GM23338 (cell line): ENCODE measurements at regions not wholly inside any gene's neighbourhood (a gene's known extent, or its start where the extent isn't known, plus 50 kb on each side); places are given as distances from the start of the nearest gene placed in this dataset.

ENCODE experiments used
- ATAC-seq: fragments of 200-7000 bp; cut with Tn5 transposase; 3 replicates; pipeline ENCODE4 v1.9.1; 2020
- DNase-seq: peaks from one replicate; pipeline ENCODE4 v3.0.0-alpha.2; 2015; ENCODE audit warnings: low spot score
- H2AFZ ChIP-seq: fragments of 200-600 bp; sonication (generic); 2 replicates; pipeline ENCODE4 v1.8.0; 2016; ENCODE audit warnings: antibody characterized with exemption, mild to moderate bottlenecking, moderate library complexity
- H3F3A ChIP-seq: fragments of 200-600 bp; sonication (generic); replicated peaks from 2 replicates; pipeline ENCODE4 v1.8.0; 2017; ENCODE audit warnings: antibody characterized with exemption, mixed run types, low read depth
- H3K27ac ChIP-seq: fragments of 200-600 bp; sonication (generic); 2 replicates; pipeline ENCODE4 v1.6.1; 2016; ENCODE audit warnings: low read depth
- H3K27me3 ChIP-seq: fragments of 200-600 bp; sonication (generic); 2 replicates; pipeline ENCODE4 v1.8.0; 2016; ENCODE audit warnings: mild to moderate bottlenecking, mixed run types, moderate library complexity; ENCODE audit not compliant: insufficient read depth
- H3K36me3 ChIP-seq: fragments of 200-600 bp; sonication (generic); 2 replicates; pipeline ENCODE4 v1.8.0; 2016; ENCODE audit warnings: mild to moderate bottlenecking; ENCODE audit not compliant: insufficient read depth
- H3K4me1 ChIP-seq: fragments of 200-600 bp; sonication (generic); 2 replicates; pipeline ENCODE4 v1.8.0; 2016; ENCODE audit warnings: mild to moderate bottlenecking, moderate library complexity; ENCODE audit not compliant: insufficient read depth
- H3K4me2 ChIP-seq: fragments of 200-600 bp; sonication (generic); 2 replicates; pipeline ENCODE4 v1.7.1; 2017; ENCODE audit warnings: mixed run types
- H3K4me3 ChIP-seq: fragments of 200-600 bp; sonication (generic); 2 replicates; pipeline ENCODE4 v1.6.1; 2016; ENCODE audit warnings: mixed run types
- H3K79me2 ChIP-seq: fragments of 200-600 bp; sonication (generic); replicated peaks from 2 replicates; pipeline ENCODE4 v1.8.0; 2017; ENCODE audit warnings: mild to moderate bottlenecking; ENCODE audit not compliant: insufficient read depth
- H3K9me2 ChIP-seq: fragments of 200-600 bp; sonication (generic); 2 replicates; pipeline ENCODE4 v1.8.0; 2017; ENCODE audit not compliant: insufficient read depth
- H4K20me1 ChIP-seq: fragments of 200-600 bp; sonication (generic); replicated peaks from 2 replicates; pipeline ENCODE4 v1.8.0; 2017; ENCODE audit warnings: mild to moderate bottlenecking; ENCODE audit not compliant: insufficient read depth
- H3K27ac Mint-ChIP-seq: 2 replicates; pipeline ENCODE4 v1.8.0; 2020; ENCODE audit warnings: inconsistent platforms, mild to moderate bottlenecking, moderate library complexity, mixed read lengths
- H3K27me3 Mint-ChIP-seq: 3 replicates; pipeline ENCODE4 v1.8.0; 2022; ENCODE audit warnings: low read depth, mild to moderate bottlenecking, moderate library complexity, mixed read lengths, inconsistent platforms; ENCODE audit not compliant: insufficient read depth, poor library complexity
- H3K36me3 Mint-ChIP-seq: 3 replicates; pipeline ENCODE4 v1.8.0; 2021; ENCODE audit warnings: low read depth, mild to moderate bottlenecking, inconsistent platforms, moderate library complexity, mixed read lengths
- H3K4me1 Mint-ChIP-seq: 3 replicates; pipeline ENCODE4 v1.8.0; 2020; ENCODE audit warnings: mild to moderate bottlenecking, inconsistent platforms, mixed read lengths
- H3K4me3 Mint-ChIP-seq: 3 replicates; pipeline ENCODE4 v1.8.0; 2021; ENCODE audit warnings: moderate library complexity, mild to moderate bottlenecking, inconsistent platforms, mixed read lengths
- H3K9me3 Mint-ChIP-seq: 3 replicates; pipeline ENCODE4 v1.8.0; 2020; ENCODE audit warnings: moderate library complexity, mild to moderate bottlenecking, inconsistent platforms, mixed read lengths
- EZH2 ChIP-seq: fragments of 200-600 bp; sonication (generic); IDR thresholded peaks from one replicate; pipeline ENCODE4 v1.8.0; 2017; ENCODE audit warnings: antibody characterized with exemption, mild to moderate bottlenecking, low read depth; ENCODE audit not compliant: unreplicated experiment
- EZH2phosphoT487 ChIP-seq: fragments of 200-600 bp; sonication (generic); IDR thresholded peaks from one replicate; pipeline ENCODE4 v1.8.1; 2018; ENCODE audit warnings: antibody characterized with exemption; ENCODE audit not compliant: unreplicated experiment
- JUNB ChIP-seq: IDR thresholded peaks from one replicate; pipeline ENCODE4 v1.6.1; 2016; ENCODE audit warnings: antibody characterized with exemption; ENCODE audit not compliant: unreplicated experiment
- NANOG ChIP-seq: IDR thresholded peaks from 2 replicates; pipeline ENCODE4 v1.6.1; 2016; ENCODE audit warnings: antibody characterized with exemption, borderline replicate concordance
- TF ChIP-seq, protein P1 (sequence below): IDR thresholded peaks from one replicate; pipeline ENCODE4 v1.6.1; 2018; ENCODE audit warnings: antibody characterized with exemption; ENCODE audit not compliant: unreplicated experiment
- TF ChIP-seq, protein P2 (sequence below): fragments of 250-450 bp; sonication (Bioruptor Pico); IDR thresholded peaks from 2 replicates; pipeline ENCODE4 v1.5.0; 2020; ENCODE audit warnings: mild to moderate bottlenecking, moderate library complexity

DNA sequence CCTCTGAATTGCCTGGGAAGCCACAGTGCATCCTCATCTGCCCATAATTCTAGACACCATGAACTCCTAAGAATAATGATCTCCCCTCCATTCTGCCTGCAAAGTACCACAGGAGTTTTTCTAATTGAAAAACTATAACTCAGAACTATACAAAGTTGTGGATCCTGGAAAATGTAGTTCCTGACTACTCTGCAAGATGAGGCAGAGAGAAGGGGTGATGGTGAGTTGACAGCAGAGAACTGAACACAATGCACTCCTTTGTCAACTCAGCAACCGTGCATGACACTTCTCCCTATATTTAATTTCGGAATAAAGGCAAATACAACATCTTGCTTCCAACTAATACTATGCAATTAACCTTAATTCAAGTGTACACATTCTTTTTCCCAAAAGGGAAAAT, 471.1 kb upstream of the FAM98A start:
- Histone ChIP-seq H3K27me3 (no peaks in the 10 kb centered on the region), H3K79me2 (no peaks in the 10 kb centered on the region), H3F3A (no peaks in the 10 kb centered on the region), H3K9me2 (peaks cover 5% of the 10 kb centered on the region; the same call in 1 of the 2 replicates), H3K27ac (no peak overlapping the region), H3K4me2 (no peak overlapping the region), H2AFZ (no peak overlapping the region), H3K36me3 (no peaks in the 10 kb centered on the region), H3K4me3 (no peak overlapping the region), H3K4me1 (no peaks in the 10 kb centered on the region), H4K20me1 (no peaks in the 10 kb centered on the region)
- H3K27me3 Mint-ChIP-seq: peaks cover 3% of the 10 kb centered on the region
- no peak for ATAC-seq
- H3K36me3 Mint-ChIP-seq: peaks cover 5% of the 10 kb centered on the region; the same call in 2 of the 3 replicates
- H3K9me3 Mint-ChIP-seq: peaks cover 22% of the 10 kb centered on the region; the same call in 2 of the 3 replicates
- no peak overlapping the region for H3K27ac Mint-ChIP-seq
- TF ChIP-seq, protein P1, sequence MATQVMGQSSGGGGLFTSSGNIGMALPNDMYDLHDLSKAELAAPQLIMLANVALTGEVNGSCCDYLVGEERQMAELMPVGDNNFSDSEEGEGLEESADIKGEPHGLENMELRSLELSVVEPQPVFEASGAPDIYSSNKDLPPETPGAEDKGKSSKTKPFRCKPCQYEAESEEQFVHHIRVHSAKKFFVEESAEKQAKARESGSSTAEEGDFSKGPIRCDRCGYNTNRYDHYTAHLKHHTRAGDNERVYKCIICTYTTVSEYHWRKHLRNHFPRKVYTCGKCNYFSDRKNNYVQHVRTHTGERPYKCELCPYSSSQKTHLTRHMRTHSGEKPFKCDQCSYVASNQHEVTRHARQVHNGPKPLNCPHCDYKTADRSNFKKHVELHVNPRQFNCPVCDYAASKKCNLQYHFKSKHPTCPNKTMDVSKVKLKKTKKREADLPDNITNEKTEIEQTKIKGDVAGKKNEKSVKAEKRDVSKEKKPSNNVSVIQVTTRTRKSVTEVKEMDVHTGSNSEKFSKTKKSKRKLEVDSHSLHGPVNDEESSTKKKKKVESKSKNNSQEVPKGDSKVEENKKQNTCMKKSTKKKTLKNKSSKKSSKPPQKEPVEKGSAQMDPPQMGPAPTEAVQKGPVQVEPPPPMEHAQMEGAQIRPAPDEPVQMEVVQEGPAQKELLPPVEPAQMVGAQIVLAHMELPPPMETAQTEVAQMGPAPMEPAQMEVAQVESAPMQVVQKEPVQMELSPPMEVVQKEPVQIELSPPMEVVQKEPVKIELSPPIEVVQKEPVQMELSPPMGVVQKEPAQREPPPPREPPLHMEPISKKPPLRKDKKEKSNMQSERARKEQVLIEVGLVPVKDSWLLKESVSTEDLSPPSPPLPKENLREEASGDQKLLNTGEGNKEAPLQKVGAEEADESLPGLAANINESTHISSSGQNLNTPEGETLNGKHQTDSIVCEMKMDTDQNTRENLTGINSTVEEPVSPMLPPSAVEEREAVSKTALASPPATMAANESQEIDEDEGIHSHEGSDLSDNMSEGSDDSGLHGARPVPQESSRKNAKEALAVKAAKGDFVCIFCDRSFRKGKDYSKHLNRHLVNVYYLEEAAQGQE: no peak
- TF ChIP-seq EZH2: no peak
- H3K4me1 Mint-ChIP-seq: no peaks in the 10 kb centered on the region
- H3K4me3 Mint-ChIP-seq: no peak overlapping the region
- DNase-seq: no peak

DNA sequence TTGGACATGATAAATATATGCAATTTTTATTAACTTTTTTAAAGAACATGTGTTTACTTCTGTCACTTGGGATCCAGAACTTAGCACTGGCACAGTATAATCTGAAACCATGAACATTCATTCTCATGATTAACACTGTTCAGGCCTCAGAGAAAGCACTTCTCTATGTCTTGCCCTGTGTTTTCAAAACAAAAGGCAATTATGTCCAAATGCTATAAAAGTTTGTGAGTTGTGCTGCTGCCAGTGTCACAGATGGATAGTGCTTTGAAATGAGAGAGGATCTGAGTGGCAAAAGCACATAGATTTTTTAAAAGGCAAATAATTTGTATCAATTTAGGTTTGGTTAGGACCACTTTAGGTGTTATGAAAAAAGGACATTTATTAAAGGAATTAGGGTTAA, 470.5 kb upstream of the FAM98A start:
- H3K9me2 ChIP-seq: peaks cover 5% of the 10 kb centered on the region; the same call in 1 of the 2 replicates

DNA sequence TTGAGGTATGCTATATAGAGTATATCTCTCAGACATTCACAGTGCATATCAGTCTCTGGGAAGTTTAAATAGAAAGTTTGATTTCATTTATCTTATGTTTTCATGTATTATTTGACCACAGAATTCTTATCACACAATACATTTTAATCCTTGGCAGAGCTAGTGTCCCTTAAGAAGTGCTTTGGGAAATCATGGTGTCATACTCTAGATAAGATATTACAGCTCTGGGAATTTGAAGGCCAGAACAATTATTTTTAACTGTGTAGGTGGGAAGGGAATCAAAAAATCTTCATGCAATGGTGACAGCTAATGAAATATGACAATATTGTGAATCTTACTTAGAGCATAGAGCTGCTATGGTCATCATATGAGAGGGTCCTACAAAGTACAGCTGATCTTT, 451.3 kb upstream of the FAM98A start:
- H4K20me1 ChIP-seq: no peaks in the 10 kb centered on the region
- H3K4me3 ChIP-seq: no peak overlapping the region
- Mint-ChIP-seq H3K9me3 (no peaks in the 10 kb centered on the region; the same call in 2 of the 3 replicates), H3K4me3 (no peak overlapping the region), H3K27me3 (peaks cover 2% of the 10 kb centered on the region), H3K4me1 (no peaks in the 10 kb centered on the region), H3K36me3 (no peaks in the 10 kb centered on the region), H3K27ac (no peak overlapping the region)
- no peaks in the 10 kb centered on the region for H3F3A ChIP-seq
- H3K79me2 ChIP-seq: no peaks in the 10 kb centered on the region
- H3K27ac ChIP-seq: no peak overlapping the region
- ATAC-seq (no peak), DNase-seq (no peak)
- H3K4me2 ChIP-seq: no peak overlapping the region
- no peaks in the 10 kb centered on the region for H3K36me3 ChIP-seq
- no peaks in the 10 kb centered on the region for H3K9me2 ChIP-seq
- H3K27me3 ChIP-seq: no peaks in the 10 kb centered on the region
- no peak overlapping the region for H2AFZ ChIP-seq
- H3K4me1 ChIP-seq: no peaks in the 10 kb centered on the region
- no peak for TF ChIP-seq JUNB
- TF ChIP-seq, protein P2, sequence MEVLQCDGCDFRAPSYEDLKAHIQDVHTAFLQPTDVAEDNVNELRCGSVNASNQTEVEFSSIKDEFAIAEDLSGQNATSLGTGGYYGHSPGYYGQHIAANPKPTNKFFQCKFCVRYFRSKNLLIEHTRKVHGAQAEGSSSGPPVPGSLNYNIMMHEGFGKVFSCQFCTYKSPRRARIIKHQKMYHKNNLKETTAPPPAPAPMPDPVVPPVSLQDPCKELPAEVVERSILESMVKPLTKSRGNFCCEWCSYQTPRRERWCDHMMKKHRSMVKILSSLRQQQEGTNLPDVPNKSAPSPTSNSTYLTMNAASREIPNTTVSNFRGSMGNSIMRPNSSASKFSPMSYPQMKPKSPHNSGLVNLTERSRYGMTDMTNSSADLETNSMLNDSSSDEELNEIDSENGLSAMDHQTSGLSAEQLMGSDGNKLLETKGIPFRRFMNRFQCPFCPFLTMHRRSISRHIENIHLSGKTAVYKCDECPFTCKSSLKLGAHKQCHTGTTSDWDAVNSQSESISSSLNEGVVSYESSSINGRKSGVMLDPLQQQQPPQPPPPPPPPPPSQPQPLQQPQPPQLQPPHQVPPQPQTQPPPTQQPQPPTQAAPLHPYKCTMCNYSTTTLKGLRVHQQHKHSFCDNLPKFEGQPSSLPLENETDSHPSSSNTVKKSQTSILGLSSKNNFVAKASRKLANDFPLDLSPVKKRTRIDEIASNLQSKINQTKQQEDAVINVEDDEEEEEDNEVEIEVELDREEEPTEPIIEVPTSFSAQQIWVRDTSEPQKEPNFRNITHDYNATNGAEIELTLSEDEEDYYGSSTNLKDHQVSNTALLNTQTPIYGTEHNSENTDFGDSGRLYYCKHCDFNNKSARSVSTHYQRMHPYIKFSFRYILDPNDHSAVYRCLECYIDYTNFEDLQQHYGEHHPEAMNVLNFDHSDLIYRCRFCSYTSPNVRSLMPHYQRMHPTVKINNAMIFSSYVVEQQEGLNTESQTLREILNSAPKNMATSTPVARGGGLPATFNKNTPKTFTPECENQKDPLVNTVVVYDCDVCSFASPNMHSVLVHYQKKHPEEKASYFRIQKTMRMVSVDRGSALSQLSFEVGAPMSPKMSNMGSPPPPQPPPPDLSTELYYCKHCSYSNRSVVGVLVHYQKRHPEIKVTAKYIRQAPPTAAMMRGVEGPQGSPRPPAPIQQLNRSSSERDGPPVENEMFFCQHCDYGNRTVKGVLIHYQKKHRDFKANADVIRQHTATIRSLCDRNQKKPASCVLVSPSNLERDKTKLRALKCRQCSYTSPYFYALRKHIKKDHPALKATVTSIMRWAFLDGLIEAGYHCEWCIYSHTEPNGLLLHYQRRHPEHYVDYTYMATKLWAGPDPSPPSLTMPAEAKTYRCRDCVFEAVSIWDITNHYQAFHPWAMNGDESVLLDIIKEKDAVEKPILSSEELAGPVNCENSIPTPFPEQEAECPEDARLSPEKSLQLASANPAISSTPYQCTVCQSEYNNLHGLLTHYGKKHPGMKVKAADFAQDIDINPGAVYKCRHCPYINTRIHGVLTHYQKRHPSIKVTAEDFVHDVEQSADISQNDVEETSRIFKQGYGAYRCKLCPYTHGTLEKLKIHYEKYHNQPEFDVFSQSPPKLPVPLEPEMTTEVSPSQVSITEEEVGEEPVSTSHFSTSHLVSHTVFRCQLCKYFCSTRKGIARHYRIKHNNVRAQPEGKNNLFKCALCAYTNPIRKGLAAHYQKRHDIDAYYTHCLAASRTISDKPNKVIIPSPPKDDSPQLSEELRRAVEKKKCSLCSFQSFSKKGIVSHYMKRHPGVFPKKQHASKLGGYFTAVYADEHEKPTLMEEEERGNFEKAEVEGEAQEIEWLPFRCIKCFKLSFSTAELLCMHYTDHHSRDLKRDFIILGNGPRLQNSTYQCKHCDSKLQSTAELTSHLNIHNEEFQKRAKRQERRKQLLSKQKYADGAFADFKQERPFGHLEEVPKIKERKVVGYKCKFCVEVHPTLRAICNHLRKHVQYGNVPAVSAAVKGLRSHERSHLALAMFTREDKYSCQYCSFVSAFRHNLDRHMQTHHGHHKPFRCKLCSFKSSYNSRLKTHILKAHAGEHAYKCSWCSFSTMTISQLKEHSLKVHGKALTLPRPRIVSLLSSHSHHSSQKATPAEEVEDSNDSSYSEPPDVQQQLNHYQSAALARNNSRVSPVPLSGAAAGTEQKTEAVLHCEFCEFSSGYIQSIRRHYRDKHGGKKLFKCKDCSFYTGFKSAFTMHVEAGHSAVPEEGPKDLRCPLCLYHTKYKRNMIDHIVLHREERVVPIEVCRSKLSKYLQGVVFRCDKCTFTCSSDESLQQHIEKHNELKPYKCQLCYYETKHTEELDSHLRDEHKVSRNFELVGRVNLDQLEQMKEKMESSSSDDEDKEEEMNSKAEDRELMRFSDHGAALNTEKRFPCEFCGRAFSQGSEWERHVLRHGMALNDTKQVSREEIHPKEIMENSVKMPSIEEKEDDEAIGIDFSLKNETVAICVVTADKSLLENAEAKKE (CRISPR knock-in tag): no peak

More for the DNA sequence above, 470.5 kb upstream of the FAM98A start:
- no peaks in the 10 kb centered on the region for H3K36me3 ChIP-seq
- Mint-ChIP-seq H3K27me3 (peaks cover 3% of the 10 kb centered on the region), H3K9me3 (peaks cover 22% of the 10 kb centered on the region; the same call in 2 of the 3 replicates), H3K4me1 (no peaks in the 10 kb centered on the region), H3K27ac (no peak overlapping the region), H3K36me3 (peaks cover 5% of the 10 kb centered on the region; the same call in 2 of the 3 replicates), H3K4me3 (no peak overlapping the region)
- no peak overlapping the region for H3K4me3 ChIP-seq
- H3K79me2 ChIP-seq: no peaks in the 10 kb centered on the region
- no peak overlapping the region for H3K27ac ChIP-seq
- H2AFZ ChIP-seq: no peak overlapping the region
- H3F3A ChIP-seq: no peaks in the 10 kb centered on the region
- H3K4me1 ChIP-seq: no peaks in the 10 kb centered on the region
- TF ChIP-seq NANOG (no peak), EZH2phosphoT487 (no peak)
- DNase-seq (no peak), ATAC-seq (no peak)
- H4K20me1 ChIP-seq: no peaks in the 10 kb centered on the region
- H3K27me3 ChIP-seq: no peaks in the 10 kb centered on the region
- no peak overlapping the region for H3K4me2 ChIP-seq
